Peyer's patch (tissue), 4 donors: ENCODE measurements at regions not wholly inside any gene's neighbourhood (a gene's known extent, or its start where the extent isn't known, plus 50 kb on each side); places are given as distances from the start of the nearest gene placed in this dataset.

Experiments used
- CTCF ChIP-seq, 6 experiments: fragments of 450-650 bp in 4 of 6; fragments of 200-600 bp in 2 of 6; sonication (generic) in 1 of 6; IDR thresholded peaks; one replicate each; pipeline ENCODE4 v1.5.1; 2017 to 2019; ENCODE audit warnings: antibody characterized with exemption in 6 of 6, mild to moderate bottlenecking in 3 of 6, moderate library complexity in 1 of 6
- POLR2A ChIP-seq, 2 donors: fragments of 450-650 bp; IDR thresholded peaks; one replicate each; pipeline ENCODE4 v1.5.1; 2017; ENCODE audit warnings: antibody characterized with exemption in 2 of 2, mild to moderate bottlenecking in 2 of 2, moderate library complexity in 2 of 2

- TF ChIP-seq POLR2A (IDR thresholded peaks at IDR 0.05) (no peak), CTCF (IDR thresholded peaks at IDR 0.05) (no peak)
Observed at GRCh38 chr3:102577082-102577789, 142.4 kb downstream of the ZPLD1 start.
